Keratinocyte (primary cell): ENCODE measurements at regions not wholly inside any gene's neighbourhood (a gene's known extent, or its start where the extent isn't known, plus 50 kb on each side); places are given as distances from the start of the nearest gene placed in this dataset.

Experiments
- CTCF ChIP-seq, 3 experiments: IDR thresholded peaks in 1 of 3; conservative IDR thresholded peaks in 1 of 3; optimal IDR thresholded peaks in 1 of 3; 2 replicates in 2 of 3; 3 replicates in 1 of 3; pipeline versions ENCODE3 to v1.5.1; 2011; ENCODE audit warnings: low read length in 3 of 3, mild to moderate bottlenecking in 3 of 3, moderate library complexity in 2 of 3, control low read depth in 1 of 3, inconsistent platforms in 1 of 3; ENCODE audit not compliant: insufficient read depth in 2 of 3; ENCODE audit errors: extremely low read depth in 1 of 3
- EZH2 ChIP-seq: IDR thresholded peaks from one replicate; pipeline ENCODE4 v1.6.1; 2012; ENCODE audit warnings: inconsistent platforms, mild to moderate bottlenecking, low read length, moderate library complexity

- no peak for TF ChIP-seq CTCF (optimal IDR thresholded peaks at IDR 0.05 in 1 of 3, IDR thresholded peaks at IDR 0.05 in 1 of 3, conservative IDR thresholded peaks at IDR 0.05 in 1 of 3; ENCODE audit: extremely low read depth in 1 of 3, insufficient read depth in 2 of 3, low read length in 3 of 3)
- TF ChIP-seq EZH2, result no peak
These were observed 366.6 kb downstream of the EMP1 start for GRCh38 chr12:13562915-13563742.
